ENCODE measurements at regions not wholly inside any gene's neighbourhood (a gene's known extent, or its start where the extent isn't known, plus 50 kb on each side); places are given as distances from the start of the nearest gene placed in this dataset.
"Not testable (repeated sequence)": the region's sequence is repeated elsewhere in the genome, so short reads cannot be mapped to it uniquely, and the experiment has no call there.

DNA sequence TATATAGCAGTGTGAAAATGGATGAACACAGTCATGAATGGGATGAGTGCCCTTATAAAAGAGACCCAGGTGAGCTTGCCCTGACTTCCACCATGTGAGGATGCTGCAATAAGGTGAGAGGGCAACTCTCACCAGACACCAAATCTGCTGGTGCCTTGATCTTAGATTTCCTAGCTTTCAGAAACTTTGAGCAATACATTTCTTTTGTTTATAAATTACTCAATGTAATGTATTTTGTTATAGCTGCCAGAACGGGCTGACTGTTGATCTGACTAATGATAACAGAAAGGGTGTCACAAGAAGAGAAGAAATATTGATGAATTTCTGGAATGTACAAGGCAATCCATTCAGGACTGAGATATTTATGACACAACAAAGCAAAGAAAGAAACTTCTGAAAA lies 180.5 kb downstream of the MCHR2 start:
- no peaks in the 10 kb centered on the region for H3K27me3 ChIP-seq (ENCODE audit: control insufficient read depth in 2 of 2, insufficient read depth in 1 of 2, low read length in 1 of 2)
- H3K27ac ChIP-seq (ENCODE audit: low read depth in 1 of 2, low read length in 1 of 2), result no peak overlapping the region
- no peaks in the 10 kb centered on the region for H3K36me3 ChIP-seq (ENCODE audit: control insufficient read depth in 2 of 2, insufficient read depth in 2 of 2, low read length in 1 of 2)
- no peaks in the 10 kb centered on the region for H3K4me1 ChIP-seq (ENCODE audit: control insufficient read depth in 2 of 2, insufficient read depth in 2 of 2, low read length in 2 of 2)
- no peak overlapping the region for H3K4me3 ChIP-seq (ENCODE audit: low read length in 2 of 2)
- DNase-seq (ENCODE audit: low read depth in 6 of 9, low spot score in 9 of 9), result no peak
- 39% methylated on average over 1 of the region's 1 CpG for WGBS
- H3K9me3 ChIP-seq (ENCODE audit: control insufficient read depth in 2 of 2, insufficient read depth in 1 of 2, low read length in 1 of 2), result no peaks in the 10 kb centered on the region

DNA sequence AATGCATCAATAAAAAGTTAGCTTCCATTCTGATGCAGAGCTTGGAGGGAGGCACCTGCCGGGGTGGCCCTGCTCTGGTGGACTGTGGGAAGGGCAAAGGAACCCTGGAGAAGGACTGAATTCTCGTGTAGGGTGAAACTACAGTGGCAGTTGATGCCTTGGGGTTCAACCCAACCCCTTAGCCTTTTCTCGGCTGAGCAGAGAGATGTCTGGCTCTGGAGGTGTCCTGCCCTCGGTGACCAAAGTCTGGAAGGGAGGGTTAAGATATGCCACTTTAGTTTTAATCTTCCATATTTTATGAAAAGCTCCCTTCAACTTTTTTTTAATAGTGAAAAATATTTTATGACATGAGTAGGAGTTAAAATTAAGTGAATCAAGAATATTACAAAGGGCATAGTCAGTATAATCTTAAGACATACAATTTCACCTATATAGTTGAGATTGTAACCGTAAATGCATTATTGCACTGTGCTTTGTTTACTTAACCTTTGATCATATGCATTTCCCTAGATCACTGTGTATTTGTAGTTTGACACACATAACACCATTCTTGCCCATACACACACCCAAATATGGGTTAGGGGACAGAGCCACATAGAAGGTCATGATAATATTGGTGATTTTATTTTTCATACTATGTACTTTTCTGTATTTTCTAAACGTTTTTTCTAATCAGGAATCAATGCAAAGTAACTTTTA lies 179.6 kb downstream of the MCHR2 start:
- WGBS, result 86% methylated on average over 6 of the region's 6 CpGs
- no peaks in the 10 kb centered on the region for H3K4me1 ChIP-seq (ENCODE audit: control insufficient read depth in 2 of 2, insufficient read depth in 2 of 2, low read length in 2 of 2)

DNA sequence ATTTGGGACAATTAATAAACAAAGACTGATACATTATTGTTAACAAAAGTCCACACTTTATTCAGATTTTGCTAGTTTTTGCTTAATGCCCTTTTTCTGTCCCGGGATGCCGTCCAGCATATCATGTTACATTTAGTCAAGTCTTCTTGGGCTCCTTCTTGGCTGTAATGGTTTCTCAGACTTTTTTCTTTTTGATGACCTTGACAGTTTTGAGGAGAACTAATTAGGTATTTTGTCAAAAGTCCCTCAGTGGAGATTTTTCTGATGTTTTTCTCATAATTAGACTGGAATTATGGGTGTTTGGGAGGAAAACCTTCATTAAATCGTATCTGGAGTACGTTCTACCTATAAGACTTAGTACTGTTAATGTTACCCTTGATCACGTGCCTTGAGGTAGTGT lies 177.2 kb downstream of the MCHR2 start:
- Histone ChIP-seq H3K4me3 (ENCODE audit: low read length in 2 of 2) (no peak overlapping the region), H3K27me3 (ENCODE audit: control insufficient read depth in 2 of 2, insufficient read depth in 1 of 2, low read length in 1 of 2) (no peaks in the 10 kb centered on the region), H3K36me3 (ENCODE audit: control insufficient read depth in 2 of 2, insufficient read depth in 2 of 2, low read length in 1 of 2) (no peaks in the 10 kb centered on the region), H3K9me3 (ENCODE audit: control insufficient read depth in 2 of 2, insufficient read depth in 1 of 2, low read length in 1 of 2) (no peaks in the 10 kb centered on the region), H3K27ac (ENCODE audit: low read depth in 1 of 2, low read length in 1 of 2) (no peak overlapping the region), H3K4me1 (ENCODE audit: control insufficient read depth in 2 of 2, insufficient read depth in 2 of 2, low read length in 2 of 2) (no peaks in the 10 kb centered on the region)
- WGBS, result 89% methylated on average over 5 of the region's 5 CpGs
- no peak for DNase-seq (ENCODE audit: low read depth in 6 of 9, low spot score in 9 of 9)

More for the DNA sequence above, 179.6 kb downstream of the MCHR2 start:
- H3K36me3 ChIP-seq (ENCODE audit: control insufficient read depth in 2 of 2, insufficient read depth in 2 of 2, low read length in 1 of 2), result no peaks in the 10 kb centered on the region
- H3K4me3 ChIP-seq (ENCODE audit: low read length in 2 of 2), result no peak overlapping the region
- no peak overlapping the region for H3K27ac ChIP-seq (ENCODE audit: low read depth in 1 of 2, low read length in 1 of 2)
- no peaks in the 10 kb centered on the region for H3K27me3 ChIP-seq (ENCODE audit: control insufficient read depth in 2 of 2, insufficient read depth in 1 of 2, low read length in 1 of 2)
- DNase-seq (ENCODE audit: low read depth in 6 of 9, low spot score in 9 of 9), result no peak
- no peaks in the 10 kb centered on the region for H3K9me3 ChIP-seq (ENCODE audit: control insufficient read depth in 2 of 2, insufficient read depth in 1 of 2, low read length in 1 of 2)

DNA sequence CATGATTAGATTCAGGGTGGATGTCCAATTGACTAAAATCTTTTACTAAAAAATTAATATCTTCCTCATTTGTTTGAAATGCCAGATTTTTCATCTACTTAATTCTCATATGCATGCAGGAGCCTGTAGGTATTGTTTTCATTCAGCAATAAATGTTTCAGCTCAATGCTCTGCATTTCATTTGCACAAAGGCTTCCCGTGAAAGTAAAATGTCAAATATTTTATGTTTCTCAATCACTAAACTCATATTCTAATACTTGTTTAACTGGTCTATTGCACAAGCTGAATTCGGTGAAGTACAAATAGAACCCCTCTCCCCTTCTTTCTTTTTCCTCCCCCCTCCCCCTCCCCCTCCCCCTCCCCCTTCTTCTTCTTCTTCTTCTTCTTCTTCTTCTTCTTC lies 175.9 kb downstream of the MCHR2 start:
- WGBS, result 94% methylated on average over 2 of the region's 2 CpGs
- Histone ChIP-seq H3K36me3 (ENCODE audit: control insufficient read depth in 2 of 2, insufficient read depth in 2 of 2, low read length in 1 of 2) (no peaks in the 10 kb centered on the region), H3K9me3 (ENCODE audit: control insufficient read depth in 2 of 2, insufficient read depth in 1 of 2, low read length in 1 of 2) (no peaks in the 10 kb centered on the region), H3K4me3 (ENCODE audit: low read length in 2 of 2) (no peak overlapping the region), H3K27me3 (ENCODE audit: control insufficient read depth in 2 of 2, insufficient read depth in 1 of 2, low read length in 1 of 2) (peaks cover 0 to 4% of the 10 kb centered on the region in 2 donors), H3K4me1 (ENCODE audit: control insufficient read depth in 2 of 2, insufficient read depth in 2 of 2, low read length in 2 of 2) (no peaks in the 10 kb centered on the region), H3K27ac (ENCODE audit: low read depth in 1 of 2, low read length in 1 of 2) (no peak overlapping the region)
- DNase-seq (ENCODE audit: low read depth in 6 of 9, low spot score in 9 of 9), result no peak

DNA sequence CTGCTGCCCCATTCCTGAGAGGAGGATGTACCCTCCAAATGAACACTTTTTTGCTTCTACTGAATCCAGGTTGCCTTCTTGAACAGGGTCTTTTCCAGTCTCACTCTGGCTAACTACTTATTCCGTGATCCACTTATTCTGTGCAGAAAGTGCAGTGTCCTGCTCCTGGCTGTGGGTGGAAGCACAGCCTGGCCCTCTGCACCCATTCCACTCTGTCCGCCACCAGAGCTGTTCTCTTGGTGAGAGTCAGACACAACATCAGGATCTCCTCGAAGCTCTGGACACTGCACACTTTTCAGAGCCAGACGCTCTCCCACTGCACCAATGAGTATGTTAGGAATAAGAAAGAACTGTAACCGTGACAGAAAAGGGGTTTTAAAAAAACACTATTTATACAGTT lies 174.2 kb downstream of the MCHR2 start:
- H3K36me3 ChIP-seq (ENCODE audit: control insufficient read depth in 2 of 2, insufficient read depth in 2 of 2, low read length in 1 of 2), result no peaks in the 10 kb centered on the region
- no peaks in the 10 kb centered on the region for H3K4me1 ChIP-seq (ENCODE audit: control insufficient read depth in 2 of 2, insufficient read depth in 2 of 2, low read length in 2 of 2)
- H3K4me3 ChIP-seq (ENCODE audit: low read length in 2 of 2), result no peak overlapping the region
- H3K9me3 ChIP-seq (ENCODE audit: control insufficient read depth in 2 of 2, insufficient read depth in 1 of 2, low read length in 1 of 2), result no peaks in the 10 kb centered on the region
- DNase-seq (ENCODE audit: low read depth in 6 of 9, low spot score in 9 of 9), result no peak
- WGBS, result 92% methylated on average over 5 of the region's 5 CpGs
- no peak overlapping the region for H3K27ac ChIP-seq (ENCODE audit: low read depth in 1 of 2, low read length in 1 of 2)
- peaks cover 0 to 4% of the 10 kb centered on the region in 2 donors for H3K27me3 ChIP-seq (ENCODE audit: control insufficient read depth in 2 of 2, insufficient read depth in 1 of 2, low read length in 1 of 2)

DNA sequence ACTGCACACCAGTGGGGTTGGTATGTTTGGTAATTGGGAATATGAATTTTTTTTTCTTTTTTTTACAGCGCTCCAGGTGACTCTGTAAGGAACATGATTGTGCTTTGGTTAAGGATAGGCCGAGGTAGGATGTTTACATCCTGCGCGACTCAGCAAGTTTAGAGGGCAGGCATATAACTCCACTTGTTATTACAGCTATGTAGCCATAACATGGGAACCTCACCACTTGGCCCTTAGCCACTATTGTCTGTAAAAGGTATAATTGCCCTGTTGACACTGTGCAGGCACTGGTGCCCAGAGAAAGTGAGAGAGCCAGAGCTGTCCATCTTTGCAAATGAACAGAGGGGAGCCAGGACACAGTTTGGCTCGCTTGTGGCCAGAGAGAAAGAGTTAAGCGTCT lies 172.9 kb downstream of the MCHR2 start:
- Histone ChIP-seq H3K36me3 (ENCODE audit: control insufficient read depth in 2 of 2, insufficient read depth in 2 of 2, low read length in 1 of 2) (no peaks in the 10 kb centered on the region), H3K9me3 (ENCODE audit: control insufficient read depth in 2 of 2, insufficient read depth in 1 of 2, low read length in 1 of 2) (no peaks in the 10 kb centered on the region), H3K4me1 (ENCODE audit: control insufficient read depth in 2 of 2, insufficient read depth in 2 of 2, low read length in 2 of 2) (no peaks in the 10 kb centered on the region), H3K27me3 (ENCODE audit: control insufficient read depth in 2 of 2, insufficient read depth in 1 of 2, low read length in 1 of 2) (peaks cover 0 to 4% of the 10 kb centered on the region in 2 donors), H3K27ac (ENCODE audit: low read depth in 1 of 2, low read length in 1 of 2) (no peak overlapping the region), H3K4me3 (ENCODE audit: low read length in 2 of 2) (no peak overlapping the region)
- WGBS, result 88% methylated on average over 6 of the region's 6 CpGs
- no peak for DNase-seq (ENCODE audit: low read depth in 6 of 9, low spot score in 9 of 9)

DNA sequence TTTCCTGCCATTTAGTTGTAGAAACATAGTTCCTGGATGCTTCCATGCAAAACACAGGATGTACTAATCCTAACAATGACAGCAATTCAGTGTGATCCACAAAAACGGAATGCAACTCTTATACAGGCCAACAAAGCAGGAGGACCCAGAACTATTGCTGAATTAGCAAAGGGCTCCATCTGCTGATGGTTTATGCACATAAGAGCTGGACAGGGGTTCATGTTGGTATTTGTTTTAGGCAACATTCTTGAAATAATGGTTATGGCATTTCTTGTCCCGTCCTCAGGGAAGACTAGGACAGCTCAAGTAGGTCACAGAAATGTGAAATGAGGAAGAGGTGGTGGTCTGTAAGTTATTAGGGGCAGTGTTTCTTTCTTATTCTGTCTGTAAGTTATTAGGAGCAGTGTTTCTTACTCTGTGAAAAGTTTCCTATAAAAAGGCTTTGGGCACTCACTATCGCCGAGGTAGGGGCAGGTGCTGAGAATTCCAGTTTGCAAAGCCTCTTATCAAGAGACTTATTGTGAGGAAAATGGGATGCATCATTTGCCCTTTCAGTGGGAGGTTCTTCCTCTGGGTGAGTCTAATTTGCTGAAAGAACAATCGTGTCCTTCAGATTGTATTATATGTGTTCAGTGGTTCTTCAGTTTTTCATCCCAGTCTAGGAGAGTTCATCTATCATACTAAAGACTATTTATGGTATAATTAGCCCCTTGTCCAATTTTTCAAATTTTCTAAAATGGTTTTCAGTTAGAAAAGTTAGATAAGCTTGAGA lies 171.1 kb downstream of the MCHR2 start:
- Histone ChIP-seq H3K4me3 (ENCODE audit: low read length in 2 of 2) (no peak overlapping the region), H3K27me3 (ENCODE audit: control insufficient read depth in 2 of 2, insufficient read depth in 1 of 2, low read length in 1 of 2) (peaks cover 0 to 4% of the 10 kb centered on the region in 2 donors), H3K36me3 (ENCODE audit: control insufficient read depth in 2 of 2, insufficient read depth in 2 of 2, low read length in 1 of 2) (no peaks in the 10 kb centered on the region), H3K4me1 (ENCODE audit: control insufficient read depth in 2 of 2, insufficient read depth in 2 of 2, low read length in 2 of 2) (no peaks in the 10 kb centered on the region), H3K9me3 (ENCODE audit: control insufficient read depth in 2 of 2, insufficient read depth in 1 of 2, low read length in 1 of 2) (no peaks in the 10 kb centered on the region), H3K27ac (ENCODE audit: low read depth in 1 of 2, low read length in 1 of 2) (no peak overlapping the region)
- 49% methylated on average over 5 of the region's 5 CpGs for WGBS
- peak in 4 of 9 donors; percentile 1 to 23 (median 4) for DNase-seq (ENCODE audit: low read depth in 6 of 9, low spot score in 9 of 9)

DNA sequence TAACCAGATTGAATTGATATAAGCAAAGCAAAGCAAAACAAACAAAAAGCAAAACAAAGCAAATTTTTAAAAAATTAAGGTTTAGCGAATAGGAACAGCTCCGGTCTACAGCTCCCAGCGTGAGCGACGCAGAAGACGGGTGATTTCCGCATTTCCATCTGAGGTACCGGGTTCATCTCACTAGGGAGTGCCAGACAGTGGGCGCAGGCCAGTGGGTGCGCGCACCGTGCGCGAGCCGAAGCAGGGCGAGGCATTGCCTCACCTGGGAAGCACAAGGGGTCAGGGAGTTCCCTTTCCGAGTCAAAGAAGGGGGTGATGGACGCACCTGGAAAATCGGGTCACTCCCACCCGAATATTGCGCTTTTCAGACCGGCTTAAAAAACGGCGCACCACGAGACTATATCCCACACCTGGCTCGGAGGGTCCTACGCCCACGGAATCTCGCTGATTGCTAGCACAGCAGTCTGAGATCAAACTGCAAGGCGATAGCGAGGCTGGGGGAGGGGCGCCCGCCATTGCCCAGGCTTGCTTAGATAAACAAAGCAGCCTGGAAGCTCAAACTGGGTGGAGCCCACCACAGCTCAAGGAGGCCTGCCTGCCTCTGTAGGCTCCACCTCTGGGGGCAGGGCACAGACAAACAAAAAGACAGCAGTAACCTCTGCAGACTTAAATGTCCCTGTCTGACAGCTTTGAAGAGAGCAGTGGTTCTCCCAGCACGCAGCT lies 170.3 kb downstream of the MCHR2 start:
- not testable (repeated sequence) for H3K9me3 ChIP-seq (ENCODE audit: control insufficient read depth in 2 of 2, insufficient read depth in 1 of 2, low read length in 1 of 2); H3K4me3 ChIP-seq (ENCODE audit: low read length in 2 of 2); H3K27ac ChIP-seq (ENCODE audit: low read depth in 1 of 2, low read length in 1 of 2); H3K27me3 ChIP-seq (ENCODE audit: control insufficient read depth in 2 of 2, insufficient read depth in 1 of 2, low read length in 1 of 2); DNase-seq (ENCODE audit: low read depth in 6 of 9, low spot score in 9 of 9); H3K36me3 ChIP-seq (ENCODE audit: control insufficient read depth in 2 of 2, insufficient read depth in 2 of 2, low read length in 1 of 2); H3K4me1 ChIP-seq (ENCODE audit: control insufficient read depth in 2 of 2, insufficient read depth in 2 of 2, low read length in 2 of 2)
- 26% methylated on average over 8 of the region's 34 CpGs for WGBS

DNA sequence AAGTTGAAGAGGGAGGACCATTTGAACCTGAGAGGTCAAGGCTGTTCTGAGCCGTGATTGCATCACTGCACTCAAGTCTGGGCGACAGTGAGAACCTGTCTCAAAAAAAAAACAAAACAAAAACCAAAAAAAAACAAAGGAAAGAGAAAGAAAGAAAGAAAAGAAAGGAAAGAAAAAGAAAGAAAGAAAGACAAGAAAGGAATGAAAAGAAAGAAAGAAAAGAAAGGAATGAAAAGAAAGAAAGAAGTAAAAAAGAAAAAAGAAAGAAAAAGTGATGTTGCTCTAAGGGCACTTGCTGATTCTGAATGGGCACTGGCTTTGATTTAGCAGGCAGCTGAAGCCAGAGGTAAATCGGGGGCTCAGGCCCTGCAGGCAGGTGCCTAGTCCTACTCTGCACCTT lies 161.0 kb downstream of the MCHR2 start:
- no peak overlapping the region for H3K27ac ChIP-seq (ENCODE audit: low read depth in 1 of 2, low read length in 1 of 2)
- 91% methylated on average over 3 of the region's 3 CpGs for WGBS
- no peaks in the 10 kb centered on the region for H3K4me1 ChIP-seq (ENCODE audit: control insufficient read depth in 2 of 2, insufficient read depth in 2 of 2, low read length in 2 of 2)
- no peak overlapping the region for H3K4me3 ChIP-seq (ENCODE audit: low read length in 2 of 2)
- no peaks in the 10 kb centered on the region for H3K27me3 ChIP-seq (ENCODE audit: control insufficient read depth in 2 of 2, insufficient read depth in 1 of 2, low read length in 1 of 2)
- no peak for DNase-seq (ENCODE audit: low read depth in 6 of 9, low spot score in 9 of 9)
- no peaks in the 10 kb centered on the region for H3K9me3 ChIP-seq (ENCODE audit: control insufficient read depth in 2 of 2, insufficient read depth in 1 of 2, low read length in 1 of 2)
- no peaks in the 10 kb centered on the region for H3K36me3 ChIP-seq (ENCODE audit: control insufficient read depth in 2 of 2, insufficient read depth in 2 of 2, low read length in 1 of 2)
